Stimulated activated CD4-positive, alpha-beta T cell treated with anti-CD3 and anti-CD28 coated beads, Interleukin-15, amount 100 ng/mL, for 1 hour (primary cell): ENCODE measurements at regions not wholly inside any gene's neighbourhood (a gene's known extent, or its start where the extent isn't known, plus 50 kb on each side); places are given as distances from the start of the nearest gene placed in this dataset.

Source experiments
- DNase-seq, 2 donors: peaks; one replicate each; pipeline ENCODE4 v3.0.0-alpha.2; 2020; ENCODE audit warnings: low read depth in 1 of 2, low spot score in 1 of 2

DNA sequence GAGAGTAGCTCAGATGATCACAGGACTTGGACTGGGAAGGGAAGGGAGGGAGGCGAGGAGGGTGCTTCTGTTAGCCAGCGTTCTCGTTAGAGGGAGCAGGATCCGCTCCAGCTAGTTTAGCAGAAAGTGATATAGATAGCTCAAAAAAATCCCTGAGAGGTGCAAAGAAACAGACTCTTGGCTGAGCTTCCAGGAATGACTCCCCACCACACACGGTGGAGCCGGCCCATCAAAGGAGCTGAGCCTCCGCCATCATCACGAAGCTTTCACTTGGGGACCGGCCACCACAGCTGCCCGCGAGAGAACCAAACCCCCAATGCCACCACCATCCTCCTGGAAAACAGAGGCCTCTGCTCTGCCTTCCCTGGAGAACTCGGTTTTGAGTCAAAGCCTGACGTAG lies 124.6 kb upstream of the BCL2L14 start:
- DNase-seq: no peak

DNA sequence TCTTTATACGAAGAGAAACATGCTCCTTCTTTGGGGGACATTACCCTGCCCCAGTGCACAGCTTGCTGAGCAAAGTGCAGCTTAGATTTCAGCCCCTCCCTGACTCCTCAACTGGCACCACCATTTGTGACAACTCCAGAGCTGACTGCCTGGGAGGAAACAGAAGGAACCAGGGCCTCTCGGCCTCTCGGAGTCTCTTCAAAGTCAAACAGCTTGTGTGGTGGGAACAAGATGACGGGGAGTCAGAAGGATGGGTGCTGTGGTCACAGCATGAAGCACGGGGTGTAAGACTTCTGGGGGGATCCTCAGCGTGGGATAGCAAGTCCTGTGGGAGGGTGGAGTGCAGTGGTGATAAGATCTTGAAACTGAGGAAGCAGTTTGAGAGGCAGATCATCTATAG lies 123.5 kb upstream of the BCL2L14 start:
- DNase-seq: no peak

DNA sequence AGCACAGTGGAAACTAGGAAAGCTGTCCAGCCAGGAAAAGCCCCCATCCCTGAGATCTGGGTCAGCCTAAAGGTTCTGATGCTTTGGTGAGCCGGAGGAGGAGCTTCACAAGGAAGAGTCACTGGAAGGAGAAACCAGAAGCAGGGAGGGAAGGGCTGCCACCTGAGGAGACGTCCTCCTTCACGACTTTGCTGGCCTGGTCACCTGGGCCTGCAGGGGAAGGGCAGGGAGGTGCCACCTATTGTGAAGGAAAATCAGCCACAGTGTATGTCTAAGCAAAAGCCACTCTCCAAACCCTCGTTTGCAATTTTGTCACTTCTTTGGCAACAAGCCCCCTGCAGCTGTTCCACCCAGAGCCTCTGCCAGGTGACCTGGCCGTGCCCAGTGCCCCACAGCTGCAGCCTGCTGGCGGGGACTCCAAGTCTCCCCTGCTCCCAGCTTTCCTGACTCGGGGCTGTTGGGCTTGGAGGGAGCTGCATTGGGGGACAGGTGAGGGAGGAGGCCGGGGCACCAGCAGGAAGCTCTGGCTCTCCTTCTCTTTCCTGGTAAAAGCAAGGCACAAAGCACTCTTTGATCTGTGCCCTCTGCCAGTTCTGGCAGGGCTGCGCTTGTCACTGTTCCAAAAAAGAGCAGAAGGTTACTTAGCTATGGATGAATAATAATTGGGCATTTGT lies 120.9 kb upstream of the BCL2L14 start:
- no peak for DNase-seq

DNA sequence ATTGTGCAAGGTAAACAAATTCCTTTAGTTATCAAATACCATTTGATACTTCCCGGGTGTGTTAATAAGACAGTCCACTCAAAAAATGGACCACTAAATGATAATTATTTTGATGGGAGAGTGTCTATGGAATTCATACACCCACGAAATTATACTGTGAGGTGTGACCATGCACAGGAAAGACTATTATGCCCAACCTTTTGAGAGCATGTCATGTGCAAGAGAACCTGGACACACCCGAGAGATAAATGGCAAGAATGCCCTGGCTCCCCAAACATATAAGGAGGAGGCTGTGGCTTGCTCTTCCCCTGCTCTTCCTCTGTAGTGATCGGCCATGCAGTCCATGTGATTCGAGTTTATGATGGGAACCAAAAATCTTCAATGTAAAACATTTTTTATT lies 119.5 kb upstream of the BCL2L14 start:
- DNase-seq: no peak

DNA sequence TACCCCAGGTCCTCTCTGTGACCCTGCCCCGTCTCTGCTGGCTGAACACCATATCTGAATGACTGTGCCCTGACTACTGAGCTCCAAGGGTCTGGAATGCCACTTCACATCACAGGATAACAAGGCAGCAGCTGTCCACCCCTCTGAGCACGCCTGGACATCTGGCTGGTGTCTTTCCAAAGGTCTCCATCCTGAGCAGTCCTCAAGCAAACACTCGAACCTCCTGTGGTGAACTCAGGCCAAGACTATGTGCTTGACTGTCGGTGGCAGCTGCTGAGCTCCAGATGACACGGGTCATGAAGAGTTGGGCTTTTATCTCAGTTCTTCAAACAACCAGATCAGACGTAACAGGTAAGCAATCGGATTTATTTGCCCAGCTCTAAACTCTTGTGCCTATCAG lies 117.2 kb upstream of the BCL2L14 start:
- DNase-seq: no peak

DNA sequence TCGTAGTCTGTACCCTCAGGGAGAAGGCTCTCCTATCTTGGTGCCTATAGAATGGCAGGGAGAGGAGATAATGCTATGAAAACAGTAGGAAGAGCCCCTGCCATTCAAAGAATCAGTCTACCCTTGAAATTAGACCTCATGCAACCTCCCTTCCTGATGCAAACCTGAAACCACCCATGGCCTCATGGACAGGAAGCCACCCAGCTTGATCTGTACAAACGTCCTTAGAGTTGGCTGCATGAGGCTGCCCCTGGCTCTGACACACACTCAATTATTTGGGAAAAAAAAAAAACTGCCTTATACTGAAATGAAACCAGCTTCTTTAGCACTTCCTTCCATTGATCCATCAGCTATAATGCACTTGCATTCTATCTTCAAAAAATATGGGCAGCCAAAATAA lies 116.6 kb upstream of the BCL2L14 start:
- no peak for DNase-seq

DNA sequence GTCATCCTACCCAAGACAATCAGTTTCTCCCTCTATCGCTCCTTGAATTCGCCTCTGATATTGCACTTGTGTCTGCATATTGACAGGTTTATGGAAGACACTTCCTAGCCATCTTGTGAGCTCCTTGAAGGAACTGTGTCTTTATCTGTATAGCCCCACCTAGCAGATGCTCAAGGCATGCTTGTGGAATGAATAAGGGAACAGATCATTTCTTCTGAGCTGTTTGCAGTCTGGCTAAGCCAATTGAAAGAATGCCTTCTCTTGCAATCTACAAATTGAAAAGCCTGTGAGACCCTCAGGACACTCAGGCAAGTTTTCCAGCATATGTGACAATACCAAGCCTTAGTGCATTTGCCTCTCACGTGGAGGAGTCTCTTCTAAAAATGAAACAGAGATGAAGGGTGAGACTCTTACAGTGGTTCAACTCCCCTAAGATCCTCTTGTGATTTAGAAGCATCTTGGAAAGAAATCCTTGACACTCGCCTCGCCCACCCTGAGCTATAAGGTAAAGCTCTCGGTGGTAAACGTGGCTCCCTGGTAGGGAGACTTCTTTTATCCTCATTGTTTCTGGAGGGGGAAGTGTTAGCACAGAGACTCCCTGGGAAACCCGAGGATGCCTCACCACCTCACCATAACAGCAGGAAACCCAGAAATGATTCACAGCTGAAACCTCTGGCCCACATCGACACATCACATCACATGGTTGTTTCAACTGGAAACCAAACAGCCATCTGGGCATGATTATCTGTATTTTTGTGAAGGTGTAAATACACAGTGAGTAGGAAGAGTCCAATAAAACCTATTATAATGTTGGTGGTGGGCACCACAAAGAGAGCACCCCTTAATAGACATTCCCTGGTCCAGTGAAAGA lies 112.3 kb upstream of the BCL2L14 start:
- no peak for DNase-seq

DNA sequence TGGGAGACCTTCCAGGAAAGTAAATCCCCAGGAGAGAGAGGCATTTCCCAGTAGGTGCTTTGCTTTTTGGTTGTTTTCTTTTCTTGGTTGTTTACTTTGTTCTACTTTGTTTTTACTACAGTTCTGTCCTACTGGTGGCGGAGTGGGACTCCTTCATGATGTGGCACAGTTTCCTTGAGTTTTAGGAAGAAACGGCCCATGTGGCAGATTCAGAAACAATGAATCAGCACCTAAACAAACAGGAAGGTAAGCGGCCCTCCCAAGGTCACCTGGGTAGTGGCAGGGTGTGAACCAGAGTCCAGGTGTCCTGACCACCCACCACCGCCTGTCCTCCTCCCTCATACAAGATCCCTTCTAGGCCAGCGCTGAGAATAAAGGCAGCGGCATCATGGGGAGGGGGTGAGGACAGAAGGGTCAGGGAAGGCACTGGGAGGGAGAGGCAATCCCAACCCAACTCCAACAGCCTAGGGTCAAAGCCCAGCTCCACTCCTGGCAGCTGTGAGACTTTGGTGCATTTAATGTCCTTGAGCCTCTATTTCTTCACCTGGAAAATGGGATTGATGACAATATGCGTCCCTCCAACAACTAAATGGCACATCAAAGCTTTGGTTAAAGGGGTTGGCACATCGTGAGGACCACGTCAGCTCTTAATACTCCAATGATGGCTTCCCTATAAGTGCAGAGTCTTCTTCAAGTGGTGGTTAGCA lies 111.5 kb upstream of the BCL2L14 start:
- no peak for DNase-seq

DNA sequence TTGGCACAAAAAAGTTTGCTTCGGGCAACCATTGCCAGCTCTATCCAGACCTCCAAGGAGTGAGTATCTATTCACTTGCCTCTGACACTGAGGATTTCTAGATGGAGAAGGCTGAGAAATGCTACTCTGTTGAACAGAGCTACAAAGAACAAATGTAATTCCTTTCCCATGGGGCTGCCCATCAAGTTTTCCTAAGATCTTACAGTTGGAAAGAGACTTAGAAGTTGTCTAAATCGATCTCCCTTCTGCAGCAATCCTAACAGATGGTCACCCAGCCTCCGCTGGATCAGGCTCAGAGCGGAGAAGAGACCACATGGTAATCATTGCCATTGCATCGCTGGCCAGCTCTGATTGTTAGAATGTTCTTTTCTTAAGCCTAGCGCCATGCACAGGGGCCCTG lies 110.1 kb upstream of the BCL2L14 start:
- no peak for DNase-seq

DNA sequence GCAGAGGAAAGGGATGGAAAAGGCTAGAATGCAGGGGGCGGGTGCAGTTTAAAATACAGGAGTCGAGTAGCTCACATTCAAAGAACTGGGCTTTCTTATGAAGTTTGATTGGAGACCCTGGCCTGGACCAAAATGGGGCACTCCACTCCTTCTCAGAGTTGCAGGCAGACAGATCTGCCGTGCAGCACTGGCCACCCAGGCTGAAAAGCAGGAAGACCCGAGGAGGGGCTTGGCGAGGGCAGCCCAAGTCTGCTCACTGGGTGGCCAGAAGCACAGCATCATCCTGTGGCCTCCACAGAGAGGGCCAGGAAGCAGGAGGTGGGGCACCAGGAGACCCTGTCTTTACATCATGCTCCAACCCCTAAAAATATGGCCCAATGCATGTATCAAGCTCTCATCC lies 109.1 kb upstream of the BCL2L14 start:
- DNase-seq: no peak

DNA sequence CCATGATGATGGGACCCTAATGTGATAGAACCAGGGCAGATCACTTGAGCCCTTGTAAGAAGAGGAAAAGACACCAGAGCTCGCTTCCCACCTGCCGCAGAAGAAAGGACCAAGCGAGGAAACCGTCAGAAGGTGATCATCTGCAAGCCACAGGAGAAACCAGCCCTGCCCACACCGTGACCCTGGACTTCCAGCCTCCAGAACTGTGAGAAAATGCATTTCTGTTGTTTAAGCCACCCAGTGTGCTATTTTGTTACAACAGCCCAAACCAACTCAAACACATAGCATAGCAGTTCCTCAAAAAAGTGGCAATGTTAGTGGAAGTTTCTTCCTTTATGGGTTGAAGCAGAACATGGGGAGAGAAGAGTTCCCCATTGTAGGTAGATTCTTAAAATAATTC lies 107.9 kb upstream of the BCL2L14 start:
- no peak for DNase-seq

DNA sequence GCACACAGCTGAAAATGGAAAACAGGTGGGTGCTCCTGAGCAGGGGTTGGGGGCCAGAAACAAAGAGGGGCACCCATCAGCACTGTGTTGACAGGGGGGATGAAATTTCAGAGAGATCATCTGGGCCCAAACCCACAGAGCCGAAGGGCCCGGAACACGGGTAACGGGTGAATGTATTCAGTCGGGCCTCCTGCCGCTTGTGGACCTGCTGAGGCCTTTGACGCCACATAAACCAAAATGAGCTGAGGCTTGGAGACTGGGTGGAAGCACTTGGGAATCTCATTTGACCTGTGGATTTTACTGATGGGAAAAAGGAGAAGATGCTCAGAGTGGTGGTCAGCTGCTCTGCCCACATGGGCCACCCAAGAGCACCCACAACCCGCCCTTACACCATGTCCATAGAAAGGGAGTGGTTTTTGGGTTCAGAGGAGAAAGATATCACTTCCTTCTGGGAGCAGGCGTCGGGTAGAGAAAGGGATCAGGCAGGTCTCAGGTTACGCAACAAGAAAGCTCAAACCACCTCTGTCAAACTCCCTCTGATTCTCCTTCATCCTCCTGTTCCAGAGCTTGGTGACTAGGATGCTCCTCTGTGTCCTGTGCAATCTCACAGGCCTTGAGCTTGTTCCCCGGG lies 106.8 kb upstream of the BCL2L14 start:
- DNase-seq: no peak

DNA sequence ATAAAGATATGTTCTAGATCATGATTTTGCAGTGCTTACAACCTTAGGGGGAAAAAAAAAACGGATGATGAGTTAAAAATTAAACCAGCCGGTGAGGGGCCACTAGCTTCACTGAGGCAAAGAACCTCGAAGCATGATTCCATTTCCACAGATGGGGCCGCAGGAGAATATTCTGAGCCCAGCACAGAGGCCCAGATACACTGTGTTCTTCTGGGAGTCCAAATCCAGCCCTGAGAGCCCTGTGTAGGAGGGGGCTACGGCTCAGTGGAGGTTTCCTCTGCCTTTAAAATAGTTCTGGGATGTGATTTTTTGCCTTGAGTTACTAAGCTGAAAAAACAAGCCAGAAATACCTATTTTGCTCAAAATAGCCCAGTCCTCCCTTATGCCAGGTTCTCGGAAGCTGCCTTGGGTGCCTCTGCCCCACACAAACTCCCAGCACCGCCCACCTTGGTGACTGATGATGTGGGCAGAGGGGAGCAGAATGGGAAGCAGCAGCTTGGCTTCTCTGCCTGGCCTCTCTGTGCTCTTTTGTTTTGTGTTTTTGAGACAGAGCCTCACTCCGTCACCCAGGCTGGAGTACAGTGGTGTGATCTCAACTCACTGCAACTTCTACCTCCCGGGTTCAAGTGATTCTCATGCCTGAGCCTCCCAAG lies 105.4 kb upstream of the BCL2L14 start:
- no peak for DNase-seq

DNA sequence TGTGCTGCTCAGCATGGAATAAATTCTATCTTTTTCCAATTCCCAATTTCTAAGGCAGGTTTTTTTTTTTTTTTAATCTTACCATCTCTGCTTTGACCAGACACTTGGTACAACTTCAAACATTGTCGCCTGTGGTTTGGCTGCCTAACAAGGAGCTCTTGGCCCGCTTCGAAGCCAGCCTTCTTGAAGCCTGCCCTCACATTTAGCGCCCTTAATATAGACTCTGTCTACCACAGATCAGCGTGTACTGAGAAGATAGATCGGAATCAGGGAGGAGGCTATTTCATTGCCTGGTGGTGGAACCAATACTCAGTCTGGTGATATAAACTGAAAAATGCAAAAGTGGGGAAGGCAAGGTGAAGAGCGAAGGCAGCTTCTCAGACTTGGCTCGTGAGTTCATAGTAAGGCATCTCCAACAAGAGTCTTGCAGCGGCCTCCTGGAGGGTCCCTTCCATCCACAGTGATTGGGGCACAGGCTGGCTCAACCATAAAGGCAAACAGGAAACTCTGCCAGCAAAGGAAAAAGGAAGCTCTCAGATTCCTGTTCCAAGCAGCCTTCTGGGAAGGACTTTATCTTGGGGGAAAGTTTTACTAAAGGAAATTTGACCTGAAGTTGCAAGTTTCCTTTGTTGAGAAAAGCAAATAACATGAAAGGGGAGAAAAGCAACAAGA lies 103.2 kb upstream of the BCL2L14 start:
- no peak for DNase-seq

DNA sequence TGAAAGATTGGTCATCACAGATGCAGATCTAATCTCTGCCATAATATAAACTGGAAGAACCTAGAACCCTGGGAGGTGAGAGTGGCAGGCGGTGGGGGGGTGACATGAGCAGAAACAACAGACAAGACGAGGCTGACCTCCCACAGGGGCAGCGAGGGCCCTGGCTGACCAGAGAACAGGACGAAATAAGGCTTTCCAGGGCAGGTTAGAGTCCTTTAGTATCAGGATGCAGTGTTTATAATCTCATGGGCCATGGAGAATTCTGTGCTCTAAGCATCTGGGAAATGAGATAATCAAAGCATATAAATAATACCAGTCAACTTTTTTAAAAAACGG lies 102.7 kb upstream of the BCL2L14 start:
- DNase-seq: no peak

DNA sequence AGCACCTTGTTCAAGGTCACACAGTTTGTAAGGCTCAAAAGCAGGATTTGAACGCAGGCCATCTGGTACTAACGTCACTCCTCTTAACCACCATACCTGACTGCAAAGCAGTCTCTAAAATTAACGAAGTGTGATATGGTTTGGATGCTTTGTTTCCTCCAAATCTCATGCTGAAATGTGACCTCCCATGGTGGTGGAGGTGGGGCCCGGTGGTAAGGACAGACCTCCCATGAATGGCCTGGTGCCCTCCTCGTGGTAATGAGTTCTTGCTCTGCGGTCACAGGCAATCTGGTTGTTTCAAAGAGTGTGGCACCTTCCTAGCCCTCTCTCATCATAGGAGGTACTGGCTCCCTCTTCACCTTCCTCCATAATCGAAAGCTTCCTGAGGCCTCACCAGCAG lies 102.2 kb upstream of the BCL2L14 start:
- DNase-seq: no peak

DNA sequence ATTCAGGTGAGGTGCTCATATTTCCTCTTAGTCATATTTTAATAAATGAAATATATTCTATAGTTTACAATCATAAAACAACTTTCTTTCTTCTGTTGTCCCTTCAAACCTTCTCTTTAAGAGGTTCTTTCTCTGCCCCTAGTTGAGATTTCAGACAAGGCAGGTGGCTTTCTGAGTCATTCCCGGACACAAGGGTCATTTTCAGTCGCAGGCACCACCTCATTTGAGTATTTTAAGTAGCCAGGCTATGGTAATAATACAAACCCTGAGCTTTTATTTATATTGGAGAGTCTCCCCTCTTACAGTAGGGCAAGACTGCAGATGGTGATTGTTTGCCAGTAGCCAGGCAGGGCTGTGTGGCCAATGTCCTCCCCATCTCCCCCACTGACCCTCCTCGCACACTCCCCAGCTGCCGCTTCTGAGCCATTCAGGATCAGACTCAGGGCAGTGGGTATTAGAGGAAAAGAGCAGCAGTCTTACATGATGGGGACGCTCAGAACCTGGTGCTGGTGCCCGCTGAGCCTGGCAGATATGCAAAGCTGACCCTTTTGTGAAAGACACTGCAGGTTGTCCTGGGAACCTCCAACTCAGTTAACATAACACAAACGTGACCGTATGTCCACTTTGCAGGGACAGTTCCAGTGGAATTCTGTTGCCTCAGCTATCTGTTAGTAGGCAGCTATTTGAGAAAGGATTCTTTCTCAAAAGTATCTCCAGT lies 101.1 kb upstream of the BCL2L14 start:
- DNase-seq: no peak

DNA sequence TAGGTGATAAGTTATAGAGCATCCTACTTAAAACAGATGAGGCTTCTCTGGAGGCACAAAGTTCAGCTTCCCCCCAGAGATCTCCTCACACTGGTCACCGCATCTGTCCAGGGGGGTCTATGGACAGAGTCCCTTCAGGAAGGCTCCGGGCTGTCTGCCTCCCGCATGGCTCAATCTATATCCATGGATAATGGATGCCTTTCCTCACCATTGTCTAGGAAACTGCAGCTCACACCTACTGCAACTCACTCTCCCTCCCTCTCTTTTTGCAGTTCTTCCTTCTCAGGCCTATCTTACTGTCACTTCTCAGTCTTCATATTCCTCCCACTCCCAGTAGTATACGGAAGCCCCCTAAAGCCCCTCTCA lies 100.6 kb upstream of the BCL2L14 start:
- DNase-seq: no peak

DNA sequence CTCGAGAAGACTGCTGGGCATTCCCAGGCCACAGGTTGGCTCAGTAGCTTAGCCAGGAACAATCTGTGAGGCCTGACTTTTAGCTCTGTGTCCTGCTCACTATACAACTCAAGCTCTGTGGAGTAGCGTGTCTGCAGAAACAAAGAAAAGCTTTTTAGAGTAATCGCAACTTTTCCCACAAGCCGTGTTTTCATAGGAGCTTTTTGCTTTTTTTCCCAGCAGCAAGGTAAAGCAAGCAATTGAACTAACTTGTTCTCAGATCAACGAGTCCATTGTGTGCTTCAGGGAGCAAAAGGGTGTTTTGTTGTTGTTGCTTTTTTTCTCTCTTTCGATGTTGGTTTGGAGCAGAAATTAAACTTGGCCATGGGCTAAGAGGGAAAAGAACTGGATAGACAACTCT lies 97.3 kb upstream of the BCL2L14 start:
- no peak for DNase-seq

DNA sequence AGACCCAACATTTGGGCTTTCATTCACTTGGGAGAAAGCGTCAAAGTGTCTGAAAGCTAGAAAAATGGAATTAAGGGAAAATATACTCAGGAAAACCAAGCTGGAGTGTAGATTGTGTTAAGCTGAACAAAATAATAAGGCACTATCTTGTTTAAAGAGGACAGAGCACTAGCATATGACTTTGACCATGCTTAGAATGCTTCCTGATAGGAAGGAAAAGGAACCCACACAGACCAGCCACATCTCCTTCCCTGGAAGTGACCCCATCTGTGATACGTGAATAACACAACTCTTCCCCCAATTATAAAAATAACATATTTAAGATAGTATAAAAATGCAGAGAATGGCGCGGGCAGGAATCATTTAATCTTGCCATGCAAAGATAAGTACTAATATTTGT lies 94.7 kb upstream of the BCL2L14 start:
- no peak for DNase-seq
